PC-9 (cell line): ENCODE measurements at regions not wholly inside any gene's neighbourhood (a gene's known extent, or its start where the extent isn't known, plus 50 kb on each side); places are given as distances from the start of the nearest gene placed in this dataset.

ENCODE experiments used
- BruUV-seq: library from RNA; stranded (reverse); fragments of 400-500 nt; replicated peaks from 2 replicates; lab custom pipeline; 2021; lab: Mats Ljungman, UMichigan
- CTCF ChIA-PET: fragments of 300-600 bp; sonication (Branson Sonifier 250); formaldehyde crosslinking; loops from one replicate; lab custom pipeline; 2022; ENCODE audit warnings: antibody characterized with exemption; lab: Charles Lee
- POLR2A ChIA-PET: fragments of 300-600 bp; sonication (Branson Sonifier 250); formaldehyde crosslinking; loops from one replicate; lab custom pipeline; 2022; ENCODE audit warnings: antibody characterized with exemption; ENCODE audit not compliant: unreplicated experiment; lab: Charles Lee
- DNase-seq, 2 experiments: peaks; one replicate each; pipeline versions ENCODE4 v3.0.0 to v3.0.0-alpha.2; 2015 to 2022; ENCODE audit warnings: mixed read lengths in 1 of 2
- H2AFZ ChIP-seq: fragments of 200-600 bp; sonication (generic); 2 replicates; pipeline ENCODE4 v1.8.1; 2017; ENCODE audit warnings: antibody characterized with exemption
- H3F3A ChIP-seq: fragments of 200-600 bp; sonication (generic); 2 replicates; pipeline ENCODE4 v1.8.1; 2017; ENCODE audit warnings: antibody characterized with exemption, mild to moderate bottlenecking, low read depth; ENCODE audit not compliant: insufficient read depth
- H3K27ac ChIP-seq: fragments of 200-600 bp; sonication (generic); 2 replicates; pipeline ENCODE4 v1.6.1; 2016; ENCODE audit warnings: mixed run types
- H3K27me3 ChIP-seq: fragments of 200-600 bp; sonication (generic); 2 replicates; pipeline ENCODE4 v1.6.1; 2016; ENCODE audit warnings: low read depth, mixed run types; ENCODE audit not compliant: insufficient read depth
- H3K36me3 ChIP-seq: fragments of 200-600 bp; sonication (generic); 2 replicates; pipeline ENCODE4 v1.6.1; 2016; ENCODE audit warnings: low read depth, mixed run types
- H3K4me1 ChIP-seq: fragments of 200-600 bp; sonication (generic); replicated peaks from 2 replicates; pipeline ENCODE4 v1.6.1; 2016; ENCODE audit warnings: mixed run types; ENCODE audit not compliant: insufficient read depth
- H3K4me2 ChIP-seq: fragments of 200-600 bp; sonication (generic); 2 replicates; pipeline ENCODE4 v1.6.1; 2017; ENCODE audit warnings: mixed run types
- H3K4me3 ChIP-seq: fragments of 200-600 bp; sonication (generic); 2 replicates; pipeline ENCODE4 v1.6.1; 2016; ENCODE audit warnings: mixed run types
- H3K79me2 ChIP-seq: fragments of 200-600 bp; sonication (generic); 2 replicates; pipeline ENCODE4 v1.6.1; 2017; ENCODE audit warnings: low read depth, mixed run types
- H3K9me2 ChIP-seq: fragments of 200-600 bp; sonication (generic); 2 replicates; pipeline ENCODE4 v1.8.1; 2017; ENCODE audit warnings: mild to moderate bottlenecking; ENCODE audit not compliant: insufficient read depth
- H3K9me3 ChIP-seq: fragments of 200-600 bp; sonication (generic); 2 replicates; pipeline ENCODE4 v1.8.1; 2016; ENCODE audit warnings: low read depth; ENCODE audit not compliant: insufficient read depth
- H4K20me1 ChIP-seq: fragments of 200-600 bp; sonication (generic); 2 replicates; pipeline ENCODE4 v1.8.1; 2017; ENCODE audit not compliant: insufficient read depth
- EZH2 ChIP-seq: fragments of 200-600 bp; sonication (generic); IDR thresholded peaks from 2 replicates; pipeline ENCODE4 v1.8.0; 2017; ENCODE audit warnings: antibody characterized with exemption, low read depth
- intact Hi-C: fragments of 100-400 bp; cut with micrococcal nuclease; formaldehyde crosslinking; loops from one replicate; pipeline ENCODE4 v1.10.0; 2022; ENCODE audit not compliant: unreplicated experiment
- TF ChIP-seq, protein P1 (sequence below): fragments of 200-600 bp; sonication (generic); conservative IDR thresholded peaks from 2 replicates; pipeline ENCODE4 v1.6.1; 2017; ENCODE audit warnings: mixed run types, antibody characterized with exemption, mild to moderate bottlenecking, moderate library complexity

DNA sequence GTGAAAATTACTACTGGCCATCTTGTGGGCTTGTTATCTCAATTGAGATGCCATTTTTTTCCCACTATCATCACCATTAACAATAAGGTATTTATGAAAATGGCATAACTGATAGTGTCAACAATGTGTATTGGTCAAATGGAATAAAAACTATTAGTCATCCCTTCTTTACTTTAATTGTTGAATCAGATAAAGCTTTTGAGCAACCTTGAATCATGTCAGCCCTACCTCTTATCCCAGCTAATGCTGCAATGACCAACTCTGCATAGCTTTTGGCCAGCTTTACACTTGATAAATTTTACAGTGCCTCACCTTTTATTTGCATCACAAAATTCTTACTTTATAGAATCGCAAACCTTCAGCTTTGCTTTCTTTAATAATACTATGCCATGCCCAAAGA lies 784.0 kb upstream of the PRR20A start:
- CTCF ChIA-PET: no interaction called here
- H3K4me2 ChIP-seq: no peak overlapping the region
- H3K27me3 ChIP-seq: no peaks in the 10 kb centered on the region
- no peaks in the 10 kb centered on the region for H3K79me2 ChIP-seq
- no peaks in the 10 kb centered on the region for H3K9me2 ChIP-seq
- H3K36me3 ChIP-seq: no peaks in the 10 kb centered on the region
- intact Hi-C loops: no loop called here
- H3F3A ChIP-seq: no peaks in the 10 kb centered on the region
- no peaks in the 10 kb centered on the region for H3K4me1 ChIP-seq
- H3K9me3 ChIP-seq: no peaks in the 10 kb centered on the region
- no TSS peak for BruUV-seq
- no peak overlapping the region for H3K27ac ChIP-seq
- no peak for TF ChIP-seq EZH2
- TF ChIP-seq, protein P1, sequence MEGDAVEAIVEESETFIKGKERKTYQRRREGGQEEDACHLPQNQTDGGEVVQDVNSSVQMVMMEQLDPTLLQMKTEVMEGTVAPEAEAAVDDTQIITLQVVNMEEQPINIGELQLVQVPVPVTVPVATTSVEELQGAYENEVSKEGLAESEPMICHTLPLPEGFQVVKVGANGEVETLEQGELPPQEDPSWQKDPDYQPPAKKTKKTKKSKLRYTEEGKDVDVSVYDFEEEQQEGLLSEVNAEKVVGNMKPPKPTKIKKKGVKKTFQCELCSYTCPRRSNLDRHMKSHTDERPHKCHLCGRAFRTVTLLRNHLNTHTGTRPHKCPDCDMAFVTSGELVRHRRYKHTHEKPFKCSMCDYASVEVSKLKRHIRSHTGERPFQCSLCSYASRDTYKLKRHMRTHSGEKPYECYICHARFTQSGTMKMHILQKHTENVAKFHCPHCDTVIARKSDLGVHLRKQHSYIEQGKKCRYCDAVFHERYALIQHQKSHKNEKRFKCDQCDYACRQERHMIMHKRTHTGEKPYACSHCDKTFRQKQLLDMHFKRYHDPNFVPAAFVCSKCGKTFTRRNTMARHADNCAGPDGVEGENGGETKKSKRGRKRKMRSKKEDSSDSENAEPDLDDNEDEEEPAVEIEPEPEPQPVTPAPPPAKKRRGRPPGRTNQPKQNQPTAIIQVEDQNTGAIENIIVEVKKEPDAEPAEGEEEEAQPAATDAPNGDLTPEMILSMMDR: no peak
- H3K4me3 ChIP-seq: no peak overlapping the region
- H4K20me1 ChIP-seq: no peaks in the 10 kb centered on the region
- DNase-seq: no peak
- no peak overlapping the region for H2AFZ ChIP-seq
- POLR2A ChIA-PET: no interaction called here

DNA sequence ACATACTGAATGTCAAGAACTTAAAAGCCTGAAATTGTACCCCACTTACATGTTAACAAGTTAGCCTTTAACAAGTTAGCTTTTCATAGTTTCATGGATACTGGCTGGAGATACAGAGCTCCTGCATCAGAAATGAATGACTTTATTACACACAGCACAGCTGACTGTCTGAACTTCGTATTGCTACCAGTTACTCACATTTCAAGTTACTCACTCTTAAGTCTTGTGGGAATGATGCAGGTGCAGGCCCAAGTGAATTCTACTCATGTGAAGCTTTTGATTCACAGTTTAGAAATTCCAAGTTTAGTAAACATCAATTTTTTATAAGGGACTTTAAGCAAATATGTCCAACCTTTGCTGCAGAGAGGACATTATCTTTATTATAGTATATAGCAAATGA lies 762.2 kb upstream of the PRR20A start:
- TF ChIP-seq, protein P1: no peak
- no peak for TF ChIP-seq EZH2
- no peaks in the 10 kb centered on the region for H3K79me2 ChIP-seq
- CTCF ChIA-PET: no interaction called here
- no peaks in the 10 kb centered on the region for H4K20me1 ChIP-seq
- no peak overlapping the region for H3K4me3 ChIP-seq
- no peaks in the 10 kb centered on the region for H3K9me2 ChIP-seq
- H3K9me3 ChIP-seq: no peaks in the 10 kb centered on the region
- H3K36me3 ChIP-seq: no peaks in the 10 kb centered on the region
- no peak overlapping the region for H2AFZ ChIP-seq
- POLR2A ChIA-PET: no interaction called here
- H3K27ac ChIP-seq: no peak overlapping the region
- no peak for DNase-seq
- intact Hi-C loops: no loop called here
- no peaks in the 10 kb centered on the region for H3K27me3 ChIP-seq
- no peaks in the 10 kb centered on the region for H3K4me1 ChIP-seq
- no peaks in the 10 kb centered on the region for H3F3A ChIP-seq
- BruUV-seq: no TSS peak
- no peak overlapping the region for H3K4me2 ChIP-seq

DNA sequence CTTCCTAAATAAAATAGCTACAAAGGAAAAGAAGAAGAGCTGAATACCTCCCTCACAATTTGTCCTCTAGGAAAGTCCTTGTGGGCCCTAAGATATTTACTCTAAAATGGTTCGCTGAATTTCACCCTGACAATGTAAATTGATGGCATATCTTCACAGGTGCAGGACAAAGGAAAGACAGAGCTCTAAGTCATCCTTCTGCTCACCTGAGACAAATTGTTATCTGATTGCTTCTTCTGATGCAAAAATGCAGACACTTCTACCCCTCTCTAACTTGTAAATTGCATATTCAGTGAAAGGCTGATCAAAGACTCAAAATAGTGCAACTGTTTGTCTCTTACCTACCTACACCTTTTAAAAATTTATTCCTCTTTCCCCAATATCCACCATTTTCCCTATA lies 747.2 kb upstream of the PRR20A start:
- no peak overlapping the region for H2AFZ ChIP-seq
- no peaks in the 10 kb centered on the region for H3F3A ChIP-seq
- no peaks in the 10 kb centered on the region for H3K9me3 ChIP-seq
- H3K9me2 ChIP-seq: no peaks in the 10 kb centered on the region
- no peak overlapping the region for H3K4me2 ChIP-seq
- H3K4me1 ChIP-seq: no peaks in the 10 kb centered on the region
- BruUV-seq: no TSS peak
- no peaks in the 10 kb centered on the region for H3K79me2 ChIP-seq
- H3K4me3 ChIP-seq: no peak overlapping the region
- no peaks in the 10 kb centered on the region for H4K20me1 ChIP-seq
- ChIA-PET CTCF (no interaction called here), POLR2A (no interaction called here)
- H3K27me3 ChIP-seq: no peaks in the 10 kb centered on the region
- intact Hi-C loops: no loop called here
- no peaks in the 10 kb centered on the region for H3K36me3 ChIP-seq
- no peak overlapping the region for H3K27ac ChIP-seq
- no peak for TF ChIP-seq EZH2
- TF ChIP-seq, protein P1: no peak
- DNase-seq: no peak
